Calu3 (cell line): ENCODE measurements at regions not wholly inside any gene's neighbourhood (a gene's known extent, or its start where the extent isn't known, plus 50 kb on each side); places are given as distances from the start of the nearest gene placed in this dataset.

Source experiments
- BruUV-seq: library from RNA; stranded (reverse); fragments of 400-500 nt; replicated peaks from 2 replicates; lab custom pipeline; 2021; lab: Mats Ljungman, UMichigan
- CTCF ChIA-PET: fragments of 300-600 bp; sonication (Branson Sonifier 250); formaldehyde crosslinking; loops from one replicate; lab custom pipeline; 2022; ENCODE audit warnings: antibody characterized with exemption; lab: Charles Lee
- DNase-seq: peaks from one replicate; pipeline ENCODE4 v3.0.0; 2022
- H3K27ac Mint-ChIP-seq: one replicate; pipeline ENCODE4 v1.8.0; 2022; ENCODE audit warnings: mixed read lengths; ENCODE audit not compliant: unreplicated experiment
- H3K27me3 Mint-ChIP-seq: one replicate; pipeline ENCODE4 v1.8.0; 2022; ENCODE audit warnings: mixed read lengths; ENCODE audit not compliant: unreplicated experiment
- H3K36me3 Mint-ChIP-seq: one replicate; pipeline ENCODE4 v1.8.0; 2022; ENCODE audit warnings: mild to moderate bottlenecking, moderate library complexity, mixed read lengths; ENCODE audit not compliant: insufficient read depth, unreplicated experiment
- H3K4me1 Mint-ChIP-seq: one replicate; pipeline ENCODE4 v1.8.0; 2022; ENCODE audit warnings: mild to moderate bottlenecking, low read depth, mixed read lengths; ENCODE audit not compliant: unreplicated experiment
- H3K4me3 Mint-ChIP-seq: one replicate; pipeline ENCODE4 v1.8.0; 2022; ENCODE audit warnings: mild to moderate bottlenecking, low read depth, moderate library complexity, mixed read lengths; ENCODE audit not compliant: unreplicated experiment
- H3K9me3 Mint-ChIP-seq: one replicate; pipeline ENCODE4 v1.8.0; 2022; ENCODE audit warnings: low read depth, mixed read lengths; ENCODE audit not compliant: unreplicated experiment
- CTCF ChIP-seq: fragments of 200-600 bp; IDR thresholded peaks from one replicate; pipeline ENCODE4 v1.8.0; 2022; ENCODE audit warnings: antibody characterized with exemption; ENCODE audit not compliant: unreplicated experiment
- intact Hi-C: fragments of 100-400 bp; cut with micrococcal nuclease; formaldehyde crosslinking; loops from one replicate; pipeline ENCODE4 v1.10.0; 2022; ENCODE audit not compliant: unreplicated experiment

GRCh38 chr16:86897486-86897885 is 319.1 kb downstream of the FOXL1 start:
- Mint-ChIP-seq H3K9me3 (no peaks in the 10 kb centered on the region), H3K4me1 (peaks cover 14% of the 10 kb centered on the region), H3K36me3 (no peaks in the 10 kb centered on the region), H3K4me3 (no peak overlapping the region), H3K27me3 (peaks cover 99% of the 10 kb centered on the region), H3K27ac (no peak overlapping the region)
- CTCF ChIA-PET = no interaction called here
- DNase-seq = no peak
- intact Hi-C loops = no loop called here
- TF ChIP-seq CTCF = no peak
- BruUV-seq = no TSS peak

- peaks cover 14% of the 10 kb centered on the region for H3K4me1 Mint-ChIP-seq
- no TSS peak for BruUV-seq
- intact Hi-C loops = no loop called here
- H3K4me3 Mint-ChIP-seq = no peak overlapping the region
- no peak for DNase-seq
- peaks cover 99% of the 10 kb centered on the region for H3K27me3 Mint-ChIP-seq
- no peaks in the 10 kb centered on the region for H3K9me3 Mint-ChIP-seq
- H3K27ac Mint-ChIP-seq = no peak overlapping the region
- no peaks in the 10 kb centered on the region for H3K36me3 Mint-ChIP-seq
- CTCF ChIA-PET = no interaction called here
- TF ChIP-seq CTCF = no peak
Measured at GRCh38 chr16:86898386-86898785, 320.0 kb downstream of the FOXL1 start.

GRCh38 chr16:86899151-86899550 is 320.8 kb downstream of the FOXL1 start:
- intact Hi-C loops = no loop called here
- Mint-ChIP-seq H3K36me3 (no peaks in the 10 kb centered on the region), H3K4me3 (no peak overlapping the region), H3K4me1 (peaks cover 14% of the 10 kb centered on the region), H3K27me3 (peaks cover 99% of the 10 kb centered on the region), H3K9me3 (no peaks in the 10 kb centered on the region), H3K27ac (no peak overlapping the region)
- DNase-seq = no peak
- no peak for TF ChIP-seq CTCF
- CTCF ChIA-PET = no interaction called here
- BruUV-seq = no TSS peak

GRCh38 chr16:86899757-86900156 is 321.4 kb downstream of the FOXL1 start:
- Mint-ChIP-seq H3K4me3 (no peak overlapping the region), H3K36me3 (no peaks in the 10 kb centered on the region), H3K27me3 (peaks cover 99% of the 10 kb centered on the region), H3K27ac (no peak overlapping the region), H3K4me1 (peaks cover 14% of the 10 kb centered on the region), H3K9me3 (no peaks in the 10 kb centered on the region)
- no peak for TF ChIP-seq CTCF
- intact Hi-C loops = no loop called here
- CTCF ChIA-PET = no interaction called here
- no peak for DNase-seq
- BruUV-seq = no TSS peak

GRCh38 chr16:86901483-86901882 is 323.1 kb downstream of the FOXL1 start:
- Mint-ChIP-seq H3K36me3 (no peaks in the 10 kb centered on the region), H3K27ac (no peak overlapping the region), H3K27me3 (peaks cover 87% of the 10 kb centered on the region), H3K9me3 (no peaks in the 10 kb centered on the region), H3K4me3 (no peak overlapping the region), H3K4me1 (peaks cover 14% of the 10 kb centered on the region)
- CTCF ChIA-PET = no interaction called here
- TF ChIP-seq CTCF = no peak
- DNase-seq = no peak
- BruUV-seq = no TSS peak
- intact Hi-C loops = no loop called here
